ENCODE measurements at regions not wholly inside any gene's neighbourhood (a gene's known extent, or its start where the extent isn't known, plus 50 kb on each side); places are given as distances from the start of the nearest gene placed in this dataset.

DNA sequence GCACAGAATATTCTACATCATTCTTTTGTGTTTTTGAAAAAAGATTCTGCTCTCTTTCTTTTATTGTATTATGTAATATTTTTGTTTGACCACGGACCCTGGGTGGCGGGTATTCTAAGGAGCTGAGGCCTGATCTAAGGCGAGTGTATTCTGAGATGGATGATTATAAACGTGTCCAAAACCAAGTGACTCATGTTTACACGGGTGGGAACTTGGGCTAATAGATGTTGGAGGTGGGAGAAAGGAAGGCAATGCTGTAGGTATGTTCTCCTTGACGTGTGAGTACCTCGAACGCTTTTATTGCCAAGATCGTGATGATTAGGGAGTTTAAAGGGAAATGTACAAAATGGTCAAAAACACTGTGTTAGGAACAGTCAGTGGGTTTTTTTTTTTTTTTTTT lies 188.9 kb upstream of the FAT1 start:
- DNase-seq (ENCODE audit: low read depth in 6 of 9, low spot score in 9 of 9) = no peak
- H3K27me3 ChIP-seq (ENCODE audit: control insufficient read depth in 2 of 2, insufficient read depth in 1 of 2, low read length in 1 of 2) = no peaks in the 10 kb centered on the region
- no peak overlapping the region for H3K27ac ChIP-seq (ENCODE audit: low read depth in 1 of 2, low read length in 1 of 2)
- peaks cover 0 to under 1% of the 10 kb centered on the region in 2 donors for H3K9me3 ChIP-seq (ENCODE audit: control insufficient read depth in 2 of 2, insufficient read depth in 1 of 2, low read length in 1 of 2)
- H3K4me1 ChIP-seq (ENCODE audit: control insufficient read depth in 2 of 2, insufficient read depth in 2 of 2, low read length in 2 of 2) = no peaks in the 10 kb centered on the region
- no peaks in the 10 kb centered on the region for H3K36me3 ChIP-seq (ENCODE audit: control insufficient read depth in 2 of 2, insufficient read depth in 2 of 2, low read length in 1 of 2)
- H3K4me3 ChIP-seq (ENCODE audit: low read length in 2 of 2) = no peak overlapping the region
- 79% methylated on average over 9 of the region's 9 CpGs for WGBS

DNA sequence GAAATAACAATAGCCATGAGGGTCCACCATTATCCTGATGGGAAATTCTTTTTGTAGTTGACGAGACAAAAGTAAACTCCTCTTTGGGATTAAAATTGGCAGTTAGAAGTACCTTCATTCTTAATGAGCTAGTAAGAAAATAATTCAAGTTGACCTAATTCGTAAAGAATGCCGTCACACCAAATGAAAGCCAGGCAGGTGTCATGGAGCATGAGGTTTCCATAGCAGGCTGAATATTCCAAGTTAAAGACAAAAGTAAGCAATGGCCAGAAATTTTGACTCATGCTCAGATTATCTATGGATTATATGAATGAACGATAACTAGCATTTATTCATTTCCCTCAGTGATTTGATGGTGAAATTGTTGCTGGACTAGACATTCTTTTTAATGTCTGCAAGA lies 192.2 kb upstream of the FAT1 start:
- no peaks in the 10 kb centered on the region for H3K27me3 ChIP-seq (ENCODE audit: control insufficient read depth in 2 of 2, insufficient read depth in 1 of 2, low read length in 1 of 2)
- H3K27ac ChIP-seq (ENCODE audit: low read depth in 1 of 2, low read length in 1 of 2) = no peak overlapping the region
- no peak for DNase-seq (ENCODE audit: low read depth in 6 of 9, low spot score in 9 of 9)
- H3K4me3 ChIP-seq (ENCODE audit: low read length in 2 of 2) = no peak overlapping the region
- H3K9me3 ChIP-seq (ENCODE audit: control insufficient read depth in 2 of 2, insufficient read depth in 1 of 2, low read length in 1 of 2) = peaks cover 0 to 4% of the 10 kb centered on the region in 2 donors
- H3K36me3 ChIP-seq (ENCODE audit: control insufficient read depth in 2 of 2, insufficient read depth in 2 of 2, low read length in 1 of 2) = no peaks in the 10 kb centered on the region
- WGBS = 91% methylated on average over 4 of the region's 4 CpGs
- H3K4me1 ChIP-seq (ENCODE audit: control insufficient read depth in 2 of 2, insufficient read depth in 2 of 2, low read length in 2 of 2) = no peaks in the 10 kb centered on the region

DNA sequence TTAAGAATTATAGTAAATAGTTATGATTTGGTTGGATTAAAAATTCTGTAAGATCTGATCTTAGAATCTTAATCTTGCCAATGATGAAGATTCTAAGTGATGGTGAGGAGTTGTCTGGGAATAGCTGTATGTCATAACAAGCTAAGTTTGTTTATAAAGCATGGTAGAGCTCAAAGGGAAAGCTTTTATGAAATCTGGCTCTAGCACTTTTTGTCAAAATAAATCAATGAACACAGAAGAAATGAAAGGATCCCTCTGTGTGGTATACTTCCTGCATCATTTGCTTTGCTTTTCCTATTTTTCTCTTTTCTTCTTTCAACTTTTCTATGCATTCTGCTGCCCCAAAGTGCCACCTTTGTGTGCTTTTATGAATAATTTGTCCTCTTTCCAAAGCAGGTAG lies 193.5 kb upstream of the FAT1 start:
- Histone ChIP-seq H3K36me3 (ENCODE audit: control insufficient read depth in 2 of 2, insufficient read depth in 2 of 2, low read length in 1 of 2) (no peaks in the 10 kb centered on the region), H3K27me3 (ENCODE audit: control insufficient read depth in 2 of 2, insufficient read depth in 1 of 2, low read length in 1 of 2) (no peaks in the 10 kb centered on the region), H3K4me3 (ENCODE audit: low read length in 2 of 2) (no peak overlapping the region), H3K9me3 (ENCODE audit: control insufficient read depth in 2 of 2, insufficient read depth in 1 of 2, low read length in 1 of 2) (peaks cover 0 to 4% of the 10 kb centered on the region in 2 donors), H3K4me1 (ENCODE audit: control insufficient read depth in 2 of 2, insufficient read depth in 2 of 2, low read length in 2 of 2) (no peaks in the 10 kb centered on the region), H3K27ac (ENCODE audit: low read depth in 1 of 2, low read length in 1 of 2) (no peak overlapping the region)
- no peak for DNase-seq (ENCODE audit: low read depth in 6 of 9, low spot score in 9 of 9)

DNA sequence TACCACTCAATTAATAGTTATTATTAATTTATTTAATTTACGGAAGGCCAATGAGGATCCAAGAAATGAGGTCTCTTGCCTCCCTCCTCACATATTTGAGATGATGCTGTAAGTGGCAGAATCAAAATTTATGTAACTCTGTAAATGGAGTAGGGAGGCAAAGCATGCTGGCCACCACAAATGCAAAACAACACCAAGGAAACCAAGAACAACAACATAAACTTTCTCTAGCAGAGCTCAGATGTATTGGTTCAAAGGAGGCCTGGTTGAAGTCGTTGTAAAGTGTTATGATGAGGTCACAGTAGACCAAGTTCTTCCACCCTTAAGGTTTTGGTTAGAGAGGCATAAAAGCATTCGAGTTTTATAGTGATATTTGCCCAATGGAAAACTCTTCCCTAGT lies 194.8 kb upstream of the FAT1 start:
- no peaks in the 10 kb centered on the region for H3K27me3 ChIP-seq (ENCODE audit: control insufficient read depth in 2 of 2, insufficient read depth in 1 of 2, low read length in 1 of 2)
- H3K4me1 ChIP-seq (ENCODE audit: control insufficient read depth in 2 of 2, insufficient read depth in 2 of 2, low read length in 2 of 2) = no peaks in the 10 kb centered on the region
- no peak overlapping the region for H3K4me3 ChIP-seq (ENCODE audit: low read length in 2 of 2)
- H3K9me3 ChIP-seq (ENCODE audit: control insufficient read depth in 2 of 2, insufficient read depth in 1 of 2, low read length in 1 of 2) = peaks cover 0 to 4% of the 10 kb centered on the region in 2 donors
- 83% methylated on average over 3 of the region's 3 CpGs for WGBS
- DNase-seq (ENCODE audit: low read depth in 6 of 9, low spot score in 9 of 9) = no peak
- H3K36me3 ChIP-seq (ENCODE audit: control insufficient read depth in 2 of 2, insufficient read depth in 2 of 2, low read length in 1 of 2) = no peaks in the 10 kb centered on the region
- H3K27ac ChIP-seq (ENCODE audit: low read depth in 1 of 2, low read length in 1 of 2) = no peak overlapping the region

DNA sequence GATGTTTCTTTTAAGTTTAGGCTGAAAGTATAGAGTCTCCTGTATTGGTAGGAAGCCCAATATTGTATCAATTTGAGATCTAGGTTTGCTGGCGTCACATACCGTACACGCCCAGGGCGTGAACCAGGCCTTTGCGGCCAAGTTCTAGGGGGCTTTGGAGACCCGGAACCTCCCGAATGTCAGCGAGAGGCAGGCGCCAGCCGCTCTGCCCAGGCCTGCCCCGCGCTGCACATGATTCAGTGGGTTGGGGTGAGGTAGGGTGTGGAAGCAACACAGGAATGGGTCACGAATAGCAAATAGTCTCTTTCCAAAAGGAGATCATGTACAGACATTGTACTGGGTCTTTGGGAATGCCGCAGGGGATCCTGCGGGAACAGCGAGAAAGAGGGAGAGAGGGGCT lies 195.7 kb upstream of the FAT1 start:
- 97% methylated on average over 16 of the region's 16 CpGs for WGBS
- Histone ChIP-seq H3K27me3 (ENCODE audit: control insufficient read depth in 2 of 2, insufficient read depth in 1 of 2, low read length in 1 of 2) (no peaks in the 10 kb centered on the region), H3K36me3 (ENCODE audit: control insufficient read depth in 2 of 2, insufficient read depth in 2 of 2, low read length in 1 of 2) (no peaks in the 10 kb centered on the region), H3K27ac (ENCODE audit: low read depth in 1 of 2, low read length in 1 of 2) (no peak overlapping the region), H3K4me3 (ENCODE audit: low read length in 2 of 2) (no peak overlapping the region), H3K9me3 (ENCODE audit: control insufficient read depth in 2 of 2, insufficient read depth in 1 of 2, low read length in 1 of 2) (peaks cover 0 to 4% of the 10 kb centered on the region in 2 donors), H3K4me1 (ENCODE audit: control insufficient read depth in 2 of 2, insufficient read depth in 2 of 2, low read length in 2 of 2) (no peaks in the 10 kb centered on the region)
- DNase-seq (ENCODE audit: low read depth in 6 of 9, low spot score in 9 of 9) = no peak

DNA sequence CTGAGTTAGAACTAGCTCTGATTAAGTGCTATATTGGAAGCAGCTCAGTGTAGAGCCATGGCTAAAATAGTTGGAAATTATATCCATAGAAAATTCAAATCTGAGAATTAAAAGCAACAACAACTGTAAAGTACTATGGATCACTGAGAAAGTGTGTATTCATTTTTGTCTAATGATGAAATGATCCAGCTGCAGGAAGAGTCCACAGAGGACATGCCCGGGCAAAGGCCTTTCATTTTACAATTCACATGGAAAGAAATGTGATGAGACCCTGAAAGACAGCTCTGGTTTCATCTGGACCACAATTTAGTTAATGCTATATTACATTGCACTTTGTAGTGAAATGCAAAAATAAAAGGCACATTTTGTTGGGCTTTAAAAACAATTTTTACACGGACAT lies 196.8 kb upstream of the FAT1 start:
- Histone ChIP-seq H3K27me3 (ENCODE audit: control insufficient read depth in 2 of 2, insufficient read depth in 1 of 2, low read length in 1 of 2) (no peaks in the 10 kb centered on the region), H3K27ac (ENCODE audit: low read depth in 1 of 2, low read length in 1 of 2) (no peak overlapping the region), H3K4me1 (ENCODE audit: control insufficient read depth in 2 of 2, insufficient read depth in 2 of 2, low read length in 2 of 2) (no peaks in the 10 kb centered on the region), H3K4me3 (ENCODE audit: low read length in 2 of 2) (no peak overlapping the region), H3K9me3 (ENCODE audit: control insufficient read depth in 2 of 2, insufficient read depth in 1 of 2, low read length in 1 of 2) (peaks cover 0 to 4% of the 10 kb centered on the region in 2 donors), H3K36me3 (ENCODE audit: control insufficient read depth in 2 of 2, insufficient read depth in 2 of 2, low read length in 1 of 2) (no peaks in the 10 kb centered on the region)
- WGBS = 87% methylated on average over 2 of the region's 2 CpGs
- DNase-seq (ENCODE audit: low read depth in 6 of 9, low spot score in 9 of 9) = peak in 1 of 9 donors; percentile 5

DNA sequence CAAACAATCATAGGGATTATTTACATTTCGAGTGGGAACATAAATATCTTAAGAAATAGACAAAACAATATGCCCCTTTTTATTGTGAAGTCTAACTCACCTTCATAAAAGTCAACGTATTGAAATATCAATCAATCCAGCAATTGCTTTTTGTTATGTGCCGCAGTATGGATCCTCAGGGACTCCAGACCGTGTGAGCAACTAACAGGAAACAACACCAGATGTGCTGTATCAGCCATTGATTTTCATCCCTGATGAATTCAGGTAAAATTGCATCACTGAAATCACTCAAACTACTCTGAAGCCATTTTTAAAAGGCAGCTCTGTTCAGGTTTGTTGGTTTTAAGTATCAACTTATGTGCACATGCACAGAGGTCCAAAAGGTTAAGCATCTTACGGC lies 197.3 kb upstream of the FAT1 start:
- Histone ChIP-seq H3K4me1 (ENCODE audit: control insufficient read depth in 2 of 2, insufficient read depth in 2 of 2, low read length in 2 of 2) (no peaks in the 10 kb centered on the region), H3K27me3 (ENCODE audit: control insufficient read depth in 2 of 2, insufficient read depth in 1 of 2, low read length in 1 of 2) (no peaks in the 10 kb centered on the region), H3K4me3 (ENCODE audit: low read length in 2 of 2) (no peak overlapping the region), H3K27ac (ENCODE audit: low read depth in 1 of 2, low read length in 1 of 2) (no peak overlapping the region), H3K36me3 (ENCODE audit: control insufficient read depth in 2 of 2, insufficient read depth in 2 of 2, low read length in 1 of 2) (no peaks in the 10 kb centered on the region), H3K9me3 (ENCODE audit: control insufficient read depth in 2 of 2, insufficient read depth in 1 of 2, low read length in 1 of 2) (peaks cover 0 to 4% of the 10 kb centered on the region in 2 donors)
- DNase-seq (ENCODE audit: low read depth in 6 of 9, low spot score in 9 of 9) = no peak
- WGBS = 86% methylated on average over 5 of the region's 5 CpGs

DNA sequence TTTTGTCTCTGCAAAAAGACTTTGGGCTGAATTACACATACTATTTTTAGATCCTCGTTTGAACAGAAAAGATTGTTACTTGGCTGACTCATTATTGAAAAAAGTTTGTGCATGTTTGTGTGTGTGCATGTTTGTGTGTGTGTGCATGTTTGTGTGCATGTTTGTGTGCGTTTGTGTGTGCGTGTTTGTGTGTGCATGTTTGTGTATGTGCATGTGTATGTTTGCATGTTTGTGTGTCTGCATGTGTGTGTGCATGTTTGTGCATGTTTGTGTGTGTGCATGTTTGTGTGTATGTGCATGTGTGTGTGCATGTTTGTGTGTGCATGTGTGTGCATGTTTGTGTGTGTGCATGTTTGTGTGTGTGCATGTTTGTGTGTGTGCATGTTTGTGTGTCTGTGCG lies 201.1 kb upstream of the FAT1 start:
- DNase-seq (ENCODE audit: low read depth in 6 of 9, low spot score in 9 of 9) = no peak

DNA sequence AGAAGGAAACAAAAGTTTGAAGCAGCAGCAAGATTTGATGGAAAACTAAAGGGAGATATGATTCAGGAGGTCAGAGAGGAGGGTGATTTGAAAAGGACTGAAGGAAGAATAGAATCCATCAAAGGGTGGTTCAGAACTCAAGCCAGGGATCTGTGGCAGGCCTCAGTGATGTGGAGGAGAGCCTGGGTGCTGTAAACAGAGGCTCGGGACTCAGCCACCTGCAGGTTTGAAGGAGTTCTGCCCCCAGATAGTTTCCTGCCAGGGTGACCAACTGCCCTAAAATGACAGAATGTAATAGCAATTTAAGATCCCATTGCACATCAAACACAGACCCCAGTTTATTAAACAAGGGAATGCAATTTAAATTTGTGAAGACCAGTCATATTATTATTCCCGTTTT lies 204.0 kb upstream of the FAT1 start:
- 75% methylated on average over 2 of the region's 2 CpGs for WGBS
- H3K27me3 ChIP-seq (ENCODE audit: control insufficient read depth in 2 of 2, insufficient read depth in 1 of 2, low read length in 1 of 2) = no peaks in the 10 kb centered on the region
- no peaks in the 10 kb centered on the region for H3K4me1 ChIP-seq (ENCODE audit: control insufficient read depth in 2 of 2, insufficient read depth in 2 of 2, low read length in 2 of 2)
- no peaks in the 10 kb centered on the region for H3K36me3 ChIP-seq (ENCODE audit: control insufficient read depth in 2 of 2, insufficient read depth in 2 of 2, low read length in 1 of 2)
- no peak overlapping the region for H3K4me3 ChIP-seq (ENCODE audit: low read length in 2 of 2)
- no peak for DNase-seq (ENCODE audit: low read depth in 6 of 9, low spot score in 9 of 9)
- H3K27ac ChIP-seq (ENCODE audit: low read depth in 1 of 2, low read length in 1 of 2) = no peak overlapping the region
- no peaks in the 10 kb centered on the region for H3K9me3 ChIP-seq (ENCODE audit: control insufficient read depth in 2 of 2, insufficient read depth in 1 of 2, low read length in 1 of 2)

More for the DNA sequence above, 201.1 kb upstream of the FAT1 start:
- Histone ChIP-seq H3K9me3 (ENCODE audit: control insufficient read depth in 2 of 2, insufficient read depth in 1 of 2, low read length in 1 of 2) (no peaks in the 10 kb centered on the region), H3K27me3 (ENCODE audit: control insufficient read depth in 2 of 2, insufficient read depth in 1 of 2, low read length in 1 of 2) (no peaks in the 10 kb centered on the region), H3K4me3 (ENCODE audit: low read length in 2 of 2) (no peak overlapping the region), H3K36me3 (ENCODE audit: control insufficient read depth in 2 of 2, insufficient read depth in 2 of 2, low read length in 1 of 2) (no peaks in the 10 kb centered on the region), H3K4me1 (ENCODE audit: control insufficient read depth in 2 of 2, insufficient read depth in 2 of 2, low read length in 2 of 2) (no peaks in the 10 kb centered on the region), H3K27ac (ENCODE audit: low read depth in 1 of 2, low read length in 1 of 2) (no peak overlapping the region)
- WGBS = 77% methylated on average over 4 of the region's 4 CpGs

DNA sequence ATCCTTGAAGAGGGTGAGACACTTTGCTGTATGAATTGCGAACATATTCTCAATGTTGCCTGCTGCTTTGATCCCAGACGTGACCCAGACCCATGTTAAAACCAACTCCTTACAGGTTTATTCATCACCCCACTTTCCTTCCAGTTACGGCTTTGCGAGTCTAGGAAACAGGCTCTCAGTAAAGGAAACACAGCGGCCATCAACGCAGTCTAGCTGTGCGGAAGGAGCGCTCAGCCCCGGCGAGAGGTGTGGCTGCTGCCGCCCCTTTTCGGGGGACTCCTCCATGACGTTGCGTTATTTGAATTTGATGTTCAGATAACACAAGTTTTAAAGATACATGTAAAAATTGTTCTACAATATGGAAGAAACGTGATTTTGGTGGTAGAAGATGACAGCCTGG lies 206.4 kb upstream of the FAT1 start:
- no peaks in the 10 kb centered on the region for H3K36me3 ChIP-seq (ENCODE audit: control insufficient read depth in 2 of 2, insufficient read depth in 2 of 2, low read length in 1 of 2)
- DNase-seq (ENCODE audit: low read depth in 6 of 9, low spot score in 9 of 9) = no peak
- WGBS = 98% methylated on average over 15 of the region's 15 CpGs
- H3K4me1 ChIP-seq (ENCODE audit: control insufficient read depth in 2 of 2, insufficient read depth in 2 of 2, low read length in 2 of 2) = no peaks in the 10 kb centered on the region
- H3K27ac ChIP-seq (ENCODE audit: low read depth in 1 of 2, low read length in 1 of 2) = no peak overlapping the region
- H3K4me3 ChIP-seq (ENCODE audit: low read length in 2 of 2) = no peak overlapping the region
- H3K9me3 ChIP-seq (ENCODE audit: control insufficient read depth in 2 of 2, insufficient read depth in 1 of 2, low read length in 1 of 2) = no peaks in the 10 kb centered on the region
- H3K27me3 ChIP-seq (ENCODE audit: control insufficient read depth in 2 of 2, insufficient read depth in 1 of 2, low read length in 1 of 2) = no peaks in the 10 kb centered on the region

Measured in thymus (tissue), 11 donors.